WTC11 (cell line): ENCODE measurements at regions not wholly inside any gene's neighbourhood (a gene's known extent, or its start where the extent isn't known, plus 50 kb on each side); places are given as distances from the start of the nearest gene placed in this dataset.

Experiments
- ATAC-seq: fragments of 200-7000 bp; cut with Tn5 transposase; 2 replicates; pipeline ENCODE4 v1.10.0; 2021; ENCODE audit warnings: mild to moderate bottlenecking, moderate library complexity
- CTCF ChIA-PET: fragments of 300-600 bp; sonication (Branson Sonifier 250); formaldehyde crosslinking; loops from one replicate; lab custom pipeline; 2021; ENCODE audit warnings: antibody characterized with exemption; lab: Charles Lee
- POLR2A ChIA-PET: fragments of 350-600 bp; sonication (Branson Sonifier 250); formaldehyde crosslinking; loops from one replicate; lab custom pipeline; 2021; ENCODE audit warnings: antibody characterized with exemption; lab: Charles Lee
- DNase-seq: peaks from one replicate; pipeline ENCODE4 v3.0.0; 2021; ENCODE audit warnings: low spot score
- H3K27ac Mint-ChIP-seq: 2 replicates; pipeline ENCODE4 v1.8.0; 2021; ENCODE audit warnings: mixed read lengths
- H3K27me3 Mint-ChIP-seq: 2 replicates; pipeline ENCODE4 v1.8.0; 2021; ENCODE audit warnings: low read depth, mild to moderate bottlenecking, moderate library complexity, mixed read lengths
- H3K36me3 Mint-ChIP-seq: 2 replicates; pipeline ENCODE4 v1.8.0; 2021; ENCODE audit warnings: mixed read lengths
- H3K4me1 Mint-ChIP-seq: 2 replicates; pipeline ENCODE4 v1.8.0; 2022; ENCODE audit warnings: mixed read lengths
- H3K4me3 Mint-ChIP-seq: 2 replicates; pipeline ENCODE4 v1.8.0; 2021; ENCODE audit warnings: mild to moderate bottlenecking, moderate library complexity, mixed read lengths
- H3K9me3 Mint-ChIP-seq: 2 replicates; pipeline ENCODE4 v1.8.0; 2021; ENCODE audit warnings: mixed read lengths
- ATF3 ChIP-seq: sonication (generic); formaldehyde crosslinking; conservative IDR thresholded peaks from 2 replicates; pipeline ENCODE4 v1.8.1; 2022; ENCODE audit warnings: mild to moderate bottlenecking, missing genetic modification reagents
- ATF6 ChIP-seq: sonication (generic); formaldehyde crosslinking; IDR thresholded peaks from 2 replicates; pipeline ENCODE4 v1.8.1; 2023; ENCODE audit warnings: mild to moderate bottlenecking, missing genetic modification reagents
- ERG ChIP-seq: fragments of 250-450 bp; sonication (Bioruptor Pico); IDR thresholded peaks from 2 replicates; pipeline ENCODE4 v1.8.0; 2021; ENCODE audit warnings: mild to moderate bottlenecking
- ETV6 ChIP-seq: sonication (generic); formaldehyde crosslinking; IDR thresholded peaks from 2 replicates; pipeline ENCODE4 v1.8.1; 2022; ENCODE audit warnings: mild to moderate bottlenecking, missing genetic modification reagents
- FOXJ3 ChIP-seq: sonication (generic); formaldehyde crosslinking; IDR thresholded peaks from 2 replicates; pipeline ENCODE4 v1.9.0; 2021; ENCODE audit warnings: missing genetic modification reagents, mild to moderate bottlenecking, borderline replicate concordance
- GABPB1 ChIP-seq: sonication (generic); formaldehyde crosslinking; IDR thresholded peaks from 2 replicates; pipeline ENCODE4 v1.8.1; 2023; ENCODE audit warnings: mild to moderate bottlenecking, missing genetic modification reagents
- GRHL2 ChIP-seq: fragments of 250-450 bp; sonication (Bioruptor Pico); IDR thresholded peaks from 2 replicates; pipeline ENCODE4 v1.8.0; 2022; ENCODE audit warnings: mild to moderate bottlenecking, moderate library complexity; ENCODE audit not compliant: insufficient replicate concordance, severe bottlenecking
- HMGXB4 ChIP-seq: sonication (generic); formaldehyde crosslinking; IDR thresholded peaks from 2 replicates; pipeline ENCODE4 v1.8.1; 2023; ENCODE audit warnings: mild to moderate bottlenecking, moderate library complexity, missing genetic modification reagents
- JAZF1 ChIP-seq: fragments of 250-450 bp; sonication (Bioruptor Pico); IDR thresholded peaks from 2 replicates; pipeline ENCODE4 v1.9.0; 2021; ENCODE audit warnings: moderate library complexity, mild to moderate bottlenecking, inconsistent platforms
- JUN ChIP-seq: sonication (generic); formaldehyde crosslinking; IDR thresholded peaks from 2 replicates; pipeline ENCODE4 v1.8.0; 2023; ENCODE audit warnings: mild to moderate bottlenecking, missing genetic modification reagents
- NR2C2 ChIP-seq: sonication (generic); formaldehyde crosslinking; IDR thresholded peaks from 2 replicates; pipeline ENCODE4 v1.8.0; 2022; ENCODE audit warnings: mild to moderate bottlenecking, missing genetic modification reagents
- NR3C1 ChIP-seq: sonication (generic); formaldehyde crosslinking; conservative IDR thresholded peaks from 2 replicates; pipeline ENCODE4 v1.8.1; 2023; ENCODE audit warnings: low read depth, mild to moderate bottlenecking, missing genetic modification reagents
- PRRX2 ChIP-seq: fragments of 250-450 bp; sonication (Bioruptor Pico); IDR thresholded peaks from 2 replicates; pipeline ENCODE4 v1.8.0; 2021; ENCODE audit warnings: mild to moderate bottlenecking
- SMAD3 ChIP-seq: sonication (generic); formaldehyde crosslinking; IDR thresholded peaks from 2 replicates; pipeline ENCODE4 v1.8.0; 2022; ENCODE audit warnings: missing genetic modification reagents, mild to moderate bottlenecking, borderline replicate concordance
- TEAD1 ChIP-seq: sonication (generic); formaldehyde crosslinking; IDR thresholded peaks from 2 replicates; pipeline ENCODE4 v1.8.0; 2022; ENCODE audit warnings: mild to moderate bottlenecking, missing genetic modification reagents
- ZNF138 ChIP-seq: sonication (generic); formaldehyde crosslinking; conservative IDR thresholded peaks from 2 replicates; pipeline ENCODE4 v1.8.1; 2022; ENCODE audit warnings: mild to moderate bottlenecking, moderate library complexity, missing genetic modification reagents
- ZNF219 ChIP-seq: sonication (generic); formaldehyde crosslinking; IDR thresholded peaks from 2 replicates; pipeline ENCODE4 v1.8.0; 2023; ENCODE audit warnings: missing genetic modification reagents, mild to moderate bottlenecking, borderline replicate concordance
- TF ChIP-seq, protein P1 (sequence below): sonication (generic); formaldehyde crosslinking; IDR thresholded peaks from 2 replicates; pipeline ENCODE4 v1.8.1; 2022; ENCODE audit warnings: mild to moderate bottlenecking, missing genetic modification reagents, moderate library complexity, borderline replicate concordance

- ATAC-seq = peak; percentile 33
- CTCF ChIA-PET = interaction anchor here (0.7 to 3.3 kb wide), 31 partner anchors 10 to 1552 kb away, joined by 3 to 24 read pairs (median 3); partner anchors contain the start of gene BPNT1
- no peaks in the 10 kb centered on the region for H3K36me3 Mint-ChIP-seq
- POLR2A ChIA-PET = no interaction called here
- no peaks in the 10 kb centered on the region for H3K27me3 Mint-ChIP-seq
- no peak for DNase-seq
- H3K27ac Mint-ChIP-seq = no peak overlapping the region
- H3K9me3 Mint-ChIP-seq = no peaks in the 10 kb centered on the region
- no peak overlapping the region for H3K4me3 Mint-ChIP-seq
- TF ChIP-seq ATF3 (CRISPR knock-in tag) (no peak), ATF6 (CRISPR knock-in tag) (no peak), GRHL2 (CRISPR knock-in tag) (no peak)
- TF ChIP-seq, protein P1, sequence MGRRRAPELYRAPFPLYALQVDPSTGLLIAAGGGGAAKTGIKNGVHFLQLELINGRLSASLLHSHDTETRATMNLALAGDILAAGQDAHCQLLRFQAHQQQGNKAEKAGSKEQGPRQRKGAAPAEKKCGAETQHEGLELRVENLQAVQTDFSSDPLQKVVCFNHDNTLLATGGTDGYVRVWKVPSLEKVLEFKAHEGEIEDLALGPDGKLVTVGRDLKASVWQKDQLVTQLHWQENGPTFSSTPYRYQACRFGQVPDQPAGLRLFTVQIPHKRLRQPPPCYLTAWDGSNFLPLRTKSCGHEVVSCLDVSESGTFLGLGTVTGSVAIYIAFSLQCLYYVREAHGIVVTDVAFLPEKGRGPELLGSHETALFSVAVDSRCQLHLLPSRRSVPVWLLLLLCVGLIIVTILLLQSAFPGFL (CRISPR knock-in tag) = no peak
- H3K4me1 Mint-ChIP-seq = peaks cover 5% of the 10 kb centered on the region; the same call in 1 of the 2 replicates
Observed at GRCh38 chr1:219812086-219812485, 116.3 kb downstream of the SLC30A10 start.

DNA sequence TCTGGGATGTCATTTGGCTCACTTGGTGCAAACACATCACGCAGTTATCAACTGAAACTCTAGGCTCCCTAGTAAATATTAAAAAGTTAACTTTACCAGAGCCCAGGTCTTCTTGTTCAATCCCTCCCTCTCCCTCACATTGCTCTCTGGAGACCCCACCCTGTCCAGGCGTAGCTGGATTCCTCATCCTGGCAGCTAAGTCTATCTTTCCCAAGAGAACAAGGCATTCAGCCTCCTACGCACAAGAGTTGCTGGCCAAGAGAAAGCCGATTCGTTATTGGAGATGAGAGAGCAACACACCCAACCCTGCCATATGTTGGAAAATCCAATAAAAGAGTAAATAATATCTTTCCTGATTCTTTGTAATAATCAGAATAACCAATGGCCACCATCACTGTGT is 117.9 kb downstream of the SLC30A10 start:
- DNase-seq = no peak
- H3K9me3 Mint-ChIP-seq = no peaks in the 10 kb centered on the region
- H3K4me3 Mint-ChIP-seq = no peak overlapping the region
- ATAC-seq = no peak
- H3K27me3 Mint-ChIP-seq = no peaks in the 10 kb centered on the region
- no peaks in the 10 kb centered on the region for H3K36me3 Mint-ChIP-seq
- TF ChIP-seq ETV6 (CRISPR knock-in tag) = no peak
- no peak for TF ChIP-seq ZNF219
- TF ChIP-seq JAZF1 (CRISPR knock-in tag) = no peak
- TF ChIP-seq ZNF138 (CRISPR knock-in tag) = no peak
- TF ChIP-seq ERG (CRISPR knock-in tag) = no peak
- no peak for TF ChIP-seq JUN (CRISPR knock-in tag)
- TF ChIP-seq, protein P1 (CRISPR knock-in tag) = no peak
- no peak for TF ChIP-seq PRRX2 (CRISPR knock-in tag)
- TF ChIP-seq GABPB1 (CRISPR knock-in tag) = no peak
- no peak for TF ChIP-seq FOXJ3 (CRISPR knock-in tag)
- TF ChIP-seq HMGXB4 (CRISPR knock-in tag) = no peak
- TF ChIP-seq NR3C1 (CRISPR knock-in tag) = no peak
- no peak for TF ChIP-seq TEAD1 (CRISPR knock-in tag)
- no peak for TF ChIP-seq NR2C2
- no peak for TF ChIP-seq SMAD3 (CRISPR knock-in tag)
- TF ChIP-seq, all 79 proteins: peak for 0
- ChIA-PET CTCF (interaction anchor here (3.3 kb wide), 1 partner anchor 149 kb away, joined by 24 read pairs; no protein-coding TSS in a partner anchor), POLR2A (interaction anchor here (0.6 kb wide), 1 partner anchor 11 kb away, joined by 4 read pairs; no protein-coding TSS in a partner anchor)
- no peak overlapping the region for H3K27ac Mint-ChIP-seq
- 0 out of 2 replicates have a peak, but pooled peaks cover 3% of the 10 kb centered on the region for H3K4me1 Mint-ChIP-seq
